CD14-positive monocyte (primary cell): ENCODE measurements at regions not wholly inside any gene's neighbourhood (a gene's known extent, or its start where the extent isn't known, plus 50 kb on each side); places are given as distances from the start of the nearest gene placed in this dataset.

Experiments used
- DNase-seq, 3 donors: peaks; one replicate each; pipeline ENCODE4 v3.0.0-alpha.2; 2011 to 2022
- H2AFZ ChIP-seq: 2 replicates; pipeline ENCODE4 v1.6.0; 2012; ENCODE audit warnings: mild to moderate bottlenecking, low read depth, low read length, inconsistent platforms; ENCODE audit not compliant: insufficient read depth, poor library complexity, severe bottlenecking
- H3K27ac ChIP-seq, 2 donors: 1 replicate in 1 of 2; 2 replicates in 1 of 2; pipeline ENCODE4 v1.5.1; 2012 to 2013; ENCODE audit warnings: low read length in 2 of 2, control low read depth in 1 of 2, inconsistent platforms in 1 of 2, low read depth in 1 of 2, mild to moderate bottlenecking in 1 of 2
- H3K27me3 ChIP-seq, 2 donors: one replicate each; pipeline versions ENCODE4 v1.6.0 to v1.6.1; 2011 to 2013; ENCODE audit warnings: low read length in 2 of 2; ENCODE audit not compliant: control insufficient read depth in 2 of 2, insufficient read depth in 2 of 2
- H3K36me3 ChIP-seq, 2 donors: replicated peaks in 1 of 2; 1 replicate in 1 of 2; 2 replicates in 1 of 2; pipeline versions ENCODE4 v1.5.1 to v1.6.1; 2012 to 2013; ENCODE audit warnings: low read length in 2 of 2, control low read depth in 1 of 2, inconsistent platforms in 1 of 2, mild to moderate bottlenecking in 1 of 2; ENCODE audit not compliant: insufficient read depth in 2 of 2, control insufficient read depth in 1 of 2
- H3K4me1 ChIP-seq, 2 donors: 1 replicate in 1 of 2; 2 replicates in 1 of 2; pipeline versions ENCODE4 v1.5.1 to v1.6.1; 2012 to 2013; ENCODE audit warnings: low read length in 2 of 2, control low read depth in 1 of 2, inconsistent platforms in 1 of 2, mild to moderate bottlenecking in 1 of 2, moderate library complexity in 1 of 2; ENCODE audit not compliant: insufficient read depth in 2 of 2, control insufficient read depth in 1 of 2
- H3K4me2 ChIP-seq: replicated peaks from 2 replicates; pipeline ENCODE3; 2012; ENCODE audit warnings: low read length, moderate library complexity, mild to moderate bottlenecking; ENCODE audit not compliant: poor library complexity, severe bottlenecking; ENCODE audit errors: extremely low read depth
- H3K4me3 ChIP-seq, 3 experiments: fragments of 200-600 bp in 1 of 3; sonication (generic) in 1 of 3; replicated peaks in 1 of 3; 1 replicate in 2 of 3; 2 replicates in 1 of 3; pipeline ENCODE4 v1.5.1; 2011 to 2013; ENCODE audit warnings: low read length in 3 of 3, mild to moderate bottlenecking in 3 of 3, control low read depth in 2 of 3, low read depth in 2 of 3, inconsistent platforms in 1 of 3, moderate library complexity in 1 of 3
- H3K79me2 ChIP-seq: 2 replicates; pipeline ENCODE4 v1.6.0; 2012; ENCODE audit warnings: mild to moderate bottlenecking, control low read depth, inconsistent platforms, low read length, moderate library complexity; ENCODE audit not compliant: insufficient read depth
- H3K9ac ChIP-seq: 2 replicates; pipeline ENCODE4 v1.6.0; 2017; ENCODE audit warnings: low read length, mild to moderate bottlenecking; ENCODE audit not compliant: insufficient read depth, poor library complexity, severe bottlenecking
- H3K9me3 ChIP-seq, 2 donors: replicated peaks in 1 of 2; 1 replicate in 1 of 2; 2 replicates in 1 of 2; pipeline versions ENCODE4 v1.5.1 to v1.6.1; 2012 to 2013; ENCODE audit warnings: low read length in 2 of 2, control low read depth in 1 of 2; ENCODE audit not compliant: control insufficient read depth in 1 of 2, insufficient read depth in 1 of 2
- H4K20me1 ChIP-seq: 2 replicates; pipeline ENCODE4 v1.6.0; 2012; ENCODE audit warnings: mild to moderate bottlenecking, low read length, control low read depth, moderate library complexity; ENCODE audit not compliant: insufficient read depth
- H3K27ac Mint-ChIP-seq, 7 donors: one replicate each; pipeline ENCODE4 v1.8.0; 2020; ENCODE audit warnings: mild to moderate bottlenecking in 7 of 7, mixed read lengths in 7 of 7, moderate library complexity in 6 of 7, inconsistent platforms in 2 of 7
- H3K27me3 Mint-ChIP-seq, 3 donors: one replicate each; pipeline ENCODE4 v1.8.0; 2021 to 2022; ENCODE audit warnings: low read depth in 3 of 3, mild to moderate bottlenecking in 3 of 3, mixed read lengths in 3 of 3, moderate library complexity in 3 of 3, inconsistent platforms in 1 of 3
- H3K36me3 Mint-ChIP-seq, 2 donors: one replicate each; pipeline ENCODE4 v1.8.0; 2020; ENCODE audit warnings: mixed read lengths in 2 of 2, inconsistent platforms in 1 of 2, mild to moderate bottlenecking in 1 of 2
- H3K4me1 Mint-ChIP-seq: one replicate; pipeline ENCODE4 v1.8.0; 2020; ENCODE audit warnings: mild to moderate bottlenecking, mixed read lengths
- H3K4me3 Mint-ChIP-seq, 2 donors: one replicate each; pipeline ENCODE4 v1.8.0; 2020; ENCODE audit warnings: mild to moderate bottlenecking in 2 of 2, mixed read lengths in 2 of 2, moderate library complexity in 1 of 2
- H3K9me3 Mint-ChIP-seq, 7 donors: one replicate each; pipeline ENCODE4 v1.8.0; 2020 to 2022; ENCODE audit warnings: mixed read lengths in 7 of 7, mild to moderate bottlenecking in 6 of 7, moderate library complexity in 6 of 7, inconsistent platforms in 2 of 7
- WGBS: methylation state at CpG from one replicate; pipeline ENCODE4 v1.1.5; 2013; ENCODE audit warnings: missing lambda C conversion rate; ENCODE audit not compliant: insufficient coverage; 5-methylcytosine and 5-hydroxymethylcytosine counted together
- intact Hi-C, 2 donors: fragments of 100-400 bp; cut with micrococcal nuclease; formaldehyde crosslinking; loops; one replicate each; pipeline versions ENCODE4 v1.15.0 to v1.15.1; 2023
- TF ChIP-seq, protein P1 (sequence below): fragments of 200-600 bp; IDR thresholded peaks from one replicate; pipeline ENCODE4 v1.8.0; 2022; ENCODE audit warnings: antibody characterized with exemption, mild to moderate bottlenecking

- H3K4me3 Mint-ChIP-seq = no peak overlapping the region
- Histone ChIP-seq H3K4me2 (no peak overlapping the region), H3K27me3 (no peaks in the 10 kb centered on the region), H4K20me1 (no peaks in the 10 kb centered on the region), H3K79me2 (no peaks in the 10 kb centered on the region), H3K4me1 (no peaks in the 10 kb centered on the region), H3K36me3 (no peaks in the 10 kb centered on the region), H3K4me3 (no peak overlapping the region), H3K27ac (no peak overlapping the region), H3K9ac (no peak overlapping the region), H2AFZ (no peak overlapping the region), H3K9me3 (no peaks in the 10 kb centered on the region)
- H3K36me3 Mint-ChIP-seq = no peaks in the 10 kb centered on the region
- WGBS = no CpG with 5 or more reads among the region's 1 CpG
- H3K9me3 Mint-ChIP-seq = peaks cover 0 to 5% (median 0%) of the 10 kb centered on the region in 7 donors
- TF ChIP-seq, protein P1, sequence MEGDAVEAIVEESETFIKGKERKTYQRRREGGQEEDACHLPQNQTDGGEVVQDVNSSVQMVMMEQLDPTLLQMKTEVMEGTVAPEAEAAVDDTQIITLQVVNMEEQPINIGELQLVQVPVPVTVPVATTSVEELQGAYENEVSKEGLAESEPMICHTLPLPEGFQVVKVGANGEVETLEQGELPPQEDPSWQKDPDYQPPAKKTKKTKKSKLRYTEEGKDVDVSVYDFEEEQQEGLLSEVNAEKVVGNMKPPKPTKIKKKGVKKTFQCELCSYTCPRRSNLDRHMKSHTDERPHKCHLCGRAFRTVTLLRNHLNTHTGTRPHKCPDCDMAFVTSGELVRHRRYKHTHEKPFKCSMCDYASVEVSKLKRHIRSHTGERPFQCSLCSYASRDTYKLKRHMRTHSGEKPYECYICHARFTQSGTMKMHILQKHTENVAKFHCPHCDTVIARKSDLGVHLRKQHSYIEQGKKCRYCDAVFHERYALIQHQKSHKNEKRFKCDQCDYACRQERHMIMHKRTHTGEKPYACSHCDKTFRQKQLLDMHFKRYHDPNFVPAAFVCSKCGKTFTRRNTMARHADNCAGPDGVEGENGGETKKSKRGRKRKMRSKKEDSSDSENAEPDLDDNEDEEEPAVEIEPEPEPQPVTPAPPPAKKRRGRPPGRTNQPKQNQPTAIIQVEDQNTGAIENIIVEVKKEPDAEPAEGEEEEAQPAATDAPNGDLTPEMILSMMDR = no peak
- no peaks in the 10 kb centered on the region for H3K4me1 Mint-ChIP-seq
- intact Hi-C loops = no loop called here
- no peak overlapping the region for H3K27ac Mint-ChIP-seq
- DNase-seq = no peak
- no peaks in the 10 kb centered on the region for H3K27me3 Mint-ChIP-seq
Observed at GRCh38 chr4:14054391-14054790, 426.9 kb upstream of the BOD1L1 start.

DNA sequence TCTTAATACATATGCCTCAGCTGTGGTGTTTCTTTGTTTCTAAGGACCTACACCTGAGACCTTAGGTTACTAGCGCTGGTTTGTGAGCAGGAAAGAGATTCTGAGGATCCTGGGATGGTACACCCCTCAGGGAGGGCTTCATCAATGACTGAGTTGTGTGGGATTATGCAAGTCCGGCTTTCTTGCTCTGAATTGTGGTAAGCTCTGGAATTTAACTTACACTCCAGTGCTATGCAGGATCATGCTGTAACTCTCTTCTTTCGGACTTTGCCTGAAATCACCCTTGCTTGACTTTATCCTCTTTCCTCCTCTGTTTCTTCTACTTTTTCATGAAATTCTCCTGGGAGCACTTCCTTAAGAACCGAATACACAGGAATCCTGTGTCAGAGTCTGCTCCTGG lies 431.5 kb upstream of the BOD1L1 start:
- Histone ChIP-seq H3K4me3 (no peak overlapping the region), H4K20me1 (no peaks in the 10 kb centered on the region), H3K9ac (no peak overlapping the region), H3K9me3 (no peaks in the 10 kb centered on the region), H2AFZ (no peak overlapping the region), H3K27ac (no peak overlapping the region), H3K36me3 (no peaks in the 10 kb centered on the region), H3K79me2 (no peaks in the 10 kb centered on the region), H3K4me2 (no peak overlapping the region), H3K4me1 (no peaks in the 10 kb centered on the region), H3K27me3 (no peaks in the 10 kb centered on the region)
- H3K27ac Mint-ChIP-seq = no peak overlapping the region
- no CpG with 5 or more reads among the region's 4 CpGs for WGBS
- H3K4me3 Mint-ChIP-seq = no peak overlapping the region
- intact Hi-C loops = no loop called here
- DNase-seq = no peak
- no peaks in the 10 kb centered on the region for H3K36me3 Mint-ChIP-seq
- peaks cover 0 to 11% (median 2%) of the 10 kb centered on the region in 7 donors for H3K9me3 Mint-ChIP-seq
- H3K4me1 Mint-ChIP-seq = no peaks in the 10 kb centered on the region
- H3K27me3 Mint-ChIP-seq = no peaks in the 10 kb centered on the region
- TF ChIP-seq, protein P1 = no peak
